ENCODE measurements at regions not wholly inside any gene's neighbourhood (a gene's known extent, or its start where the extent isn't known, plus 50 kb on each side); places are given as distances from the start of the nearest gene placed in this dataset.

DNA sequence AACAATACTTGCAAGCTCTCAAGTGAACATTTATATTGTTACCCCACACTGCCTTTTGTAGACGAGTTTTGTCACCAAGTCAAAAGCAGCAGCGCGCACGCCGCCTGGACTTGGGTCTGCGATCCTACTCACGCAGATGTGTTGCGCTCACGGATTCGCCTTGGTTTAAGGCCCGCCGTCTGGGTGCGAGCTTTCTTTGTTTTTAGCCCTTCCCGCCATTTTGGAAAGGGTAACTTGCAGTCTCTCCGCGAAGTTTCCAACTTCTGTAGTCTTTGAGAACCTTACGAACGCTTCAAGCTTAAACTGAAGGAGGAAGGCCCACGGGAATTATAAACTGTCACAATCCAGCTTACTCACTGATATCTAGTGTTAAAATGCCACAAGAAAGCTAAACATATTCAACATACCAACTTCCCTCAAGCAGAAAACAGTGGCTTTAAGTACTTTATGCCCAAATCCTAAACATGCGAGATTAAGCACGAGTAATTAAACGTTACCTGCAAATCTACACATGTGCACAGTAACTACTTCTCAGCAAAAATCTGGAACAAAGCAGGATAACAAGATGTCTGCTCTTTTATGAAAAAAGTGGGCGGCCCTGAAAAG lies 80.4 kb upstream of the BTN3A2 start:
- DNase-seq (ENCODE audit: low read depth in 2 of 3, low spot score in 1 of 3) = peak in 2 of 3 donors; percentile 30 to 47

DNA sequence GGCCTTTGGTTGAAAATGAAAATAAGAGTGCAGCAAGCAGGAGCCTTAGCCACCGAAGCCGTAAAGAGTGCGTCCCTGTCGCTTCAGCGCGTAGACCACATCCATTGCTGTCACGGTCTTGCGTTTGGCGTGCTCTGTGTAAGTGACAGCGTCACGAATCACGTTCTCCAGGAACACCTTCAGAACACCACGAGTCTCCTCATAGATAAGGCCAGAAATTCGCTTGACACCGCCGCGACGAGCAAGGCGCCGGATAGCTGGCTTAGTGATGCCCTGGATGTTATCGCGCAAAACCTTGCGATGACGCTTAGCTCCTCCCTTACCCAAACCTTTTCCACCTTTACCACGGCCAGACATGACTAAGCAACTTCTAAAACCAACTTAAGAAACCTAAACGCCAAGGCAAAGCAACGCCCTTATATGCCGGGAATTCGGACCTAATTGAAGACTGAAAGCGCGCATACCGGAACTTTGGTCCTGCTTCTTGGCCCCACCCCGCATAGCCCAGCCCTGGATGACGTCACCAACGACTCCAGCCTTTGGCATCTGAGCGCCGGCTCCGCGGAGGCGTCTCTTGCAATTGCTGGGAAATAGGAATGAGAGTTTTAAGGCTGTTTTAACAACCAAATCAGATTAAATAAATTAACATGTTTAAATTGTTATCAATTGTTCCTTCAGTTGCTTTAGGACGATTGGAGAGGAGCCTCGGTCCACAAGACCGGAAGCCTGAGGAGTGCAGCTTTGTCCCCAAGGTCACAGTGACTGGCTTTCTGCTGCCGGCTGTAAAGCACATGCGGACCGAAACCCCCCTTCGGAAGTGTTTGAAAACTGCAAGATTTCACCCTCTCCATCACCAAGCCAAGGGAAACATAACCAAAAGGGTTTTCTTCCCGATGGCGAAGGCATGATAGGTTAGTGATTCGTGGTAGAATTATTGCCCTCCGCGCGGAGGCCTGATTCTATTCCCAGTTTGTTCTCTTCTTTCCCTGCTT lies 79.6 kb upstream of the BTN3A2 start:
- peak; percentile 92 to 98 (median 96) for DNase-seq (ENCODE audit: low read depth in 2 of 3, low spot score in 1 of 3)

- peak; percentile 49 to 80 (median 53) for DNase-seq (ENCODE audit: low read depth in 2 of 3, low spot score in 1 of 3)
Measured at GRCh38 chr6:26286168-26286877, 78.7 kb upstream of the BTN3A2 start.

DNA sequence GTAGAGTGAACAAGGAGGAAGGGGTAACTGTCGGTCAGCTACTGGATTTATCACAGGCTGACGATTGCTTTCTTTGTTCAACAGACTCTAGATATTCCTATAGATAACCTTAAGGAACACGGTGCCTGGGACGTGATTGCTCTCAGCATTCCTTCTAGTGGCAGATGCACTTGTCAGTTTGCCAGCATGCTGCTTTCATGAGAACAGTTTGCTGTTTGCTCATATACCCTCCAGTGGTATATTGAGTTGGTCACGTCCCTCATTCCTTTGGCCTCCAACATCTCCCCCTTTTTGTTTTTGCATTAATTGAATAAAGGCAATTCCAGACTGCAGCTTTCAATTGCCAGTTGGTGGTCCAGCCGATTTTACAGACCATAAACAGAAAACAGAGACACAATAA lies 76.8 kb upstream of the BTN3A2 start:
- DNase-seq (ENCODE audit: low read depth in 2 of 3, low spot score in 1 of 3) = no peak

DNA sequence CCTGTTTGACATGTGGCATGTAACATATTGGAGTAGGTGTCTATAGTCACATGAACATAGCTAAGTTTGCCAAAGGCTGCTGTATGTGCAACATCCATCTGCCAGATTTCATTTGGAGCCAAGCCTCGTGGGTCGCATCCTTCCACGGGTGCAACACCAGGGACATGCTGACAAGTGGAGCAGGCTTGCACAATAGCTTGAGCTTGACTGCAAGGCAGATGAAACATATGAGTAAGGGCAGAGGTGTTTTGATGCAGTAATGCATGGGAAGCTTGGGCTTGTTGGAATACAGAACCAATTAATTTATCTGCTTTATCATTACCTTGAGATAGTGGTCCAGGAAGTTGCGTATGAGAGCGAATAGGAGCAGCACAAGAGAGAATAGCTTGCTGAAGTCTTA lies 74.1 kb upstream of the BTN3A2 start:
- no peak for DNase-seq (ENCODE audit: low read depth in 2 of 3, low spot score in 1 of 3)

DNA sequence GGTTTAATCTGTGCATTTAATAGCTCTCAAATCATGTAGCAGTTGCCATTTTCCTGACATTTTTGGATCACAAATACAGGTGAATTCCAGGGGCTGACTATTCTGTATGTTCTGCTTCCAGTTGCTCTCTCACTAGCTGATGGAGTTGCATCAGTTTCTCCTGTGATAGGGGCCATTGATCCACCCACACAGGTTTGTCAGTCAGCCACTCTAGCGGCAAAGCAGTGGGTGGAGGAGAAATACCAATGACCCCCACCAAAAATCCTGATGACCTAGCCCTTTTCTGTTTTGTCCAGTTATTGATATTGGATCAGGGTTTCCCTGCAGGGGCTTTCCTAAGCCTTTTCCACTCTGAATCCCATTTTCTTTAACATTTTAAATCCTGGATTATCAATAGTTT lies 72.3 kb upstream of the BTN3A2 start:
- no peak for DNase-seq (ENCODE audit: low read depth in 2 of 3, low spot score in 1 of 3)

DNA sequence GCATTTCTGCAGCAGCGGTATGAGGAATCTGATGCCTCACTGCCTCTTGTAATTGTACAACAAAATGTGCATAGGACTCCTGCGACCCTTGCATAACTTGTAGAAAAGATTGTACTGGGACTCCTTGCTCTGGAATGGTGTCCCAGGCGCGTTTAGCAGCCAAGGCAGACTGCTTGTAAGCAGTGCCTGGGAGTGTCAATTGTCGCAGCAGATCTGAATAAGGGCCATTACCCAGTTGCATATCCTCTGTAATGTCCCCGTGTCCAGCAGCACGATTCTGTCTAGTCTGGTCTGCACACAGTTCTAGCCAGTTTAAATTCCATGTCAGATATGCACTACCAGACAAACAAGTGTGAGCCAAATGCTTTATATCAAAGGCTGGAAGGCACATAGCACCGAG lies 70.7 kb upstream of the BTN3A2 start:
- DNase-seq (ENCODE audit: low read depth in 2 of 3, low spot score in 1 of 3) = no peak

DNA sequence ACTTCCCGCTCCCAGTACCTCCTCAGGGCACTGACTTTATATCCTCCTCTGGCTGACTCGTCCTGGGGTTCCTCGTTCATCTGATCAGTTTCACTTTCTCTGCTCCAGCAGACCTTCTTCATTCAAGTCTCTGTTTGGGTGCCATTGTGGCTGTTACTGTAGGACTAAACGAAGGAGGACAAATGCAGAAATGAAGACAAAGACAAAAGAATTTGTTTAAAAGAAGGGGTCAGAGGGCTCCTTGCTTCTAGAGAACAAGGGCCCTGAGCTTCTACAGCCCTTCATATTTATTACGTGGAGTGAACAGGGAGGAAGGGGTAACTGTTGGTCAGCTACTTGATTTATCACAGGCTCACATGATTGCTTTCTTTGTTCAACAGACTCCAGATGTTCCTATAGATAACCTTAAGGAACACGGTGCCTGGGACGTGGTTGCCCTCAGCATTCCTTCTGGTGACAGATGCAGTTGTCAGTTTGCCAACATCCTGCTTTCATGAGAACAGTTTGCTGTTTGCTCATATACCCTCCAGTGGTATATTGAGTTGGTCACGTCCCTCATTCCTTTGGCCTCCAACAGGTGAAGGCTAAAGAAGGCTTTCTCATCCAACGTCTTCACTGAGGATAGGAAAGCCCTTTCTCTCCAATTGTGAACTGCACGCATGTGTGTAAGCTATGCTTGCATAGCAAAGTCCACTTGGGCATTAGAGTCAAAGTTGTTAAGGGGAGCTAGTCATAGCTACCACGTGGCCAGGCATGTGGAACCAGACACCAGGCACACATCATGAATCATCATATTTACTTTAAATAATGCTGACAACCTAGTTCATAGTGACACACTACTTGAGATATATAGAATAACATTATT lies 69.1 kb upstream of the BTN3A2 start:
- DNase-seq (ENCODE audit: low read depth in 2 of 3, low spot score in 1 of 3) = no peak

GRCh38 chr6:26296556-26296856 lies 68.5 kb upstream of the BTN3A2 start:
- DNase-seq (ENCODE audit: low read depth in 2 of 3, low spot score in 1 of 3) = no peak

- no peak for DNase-seq (ENCODE audit: low read depth in 2 of 3, low spot score in 1 of 3)
Measured at GRCh38 chr6:26296857-26297648, 67.9 kb upstream of the BTN3A2 start.

GRCh38 chr6:26299286-26300042 lies 65.5 kb upstream of the BTN3A2 start:
- DNase-seq (ENCODE audit: low read depth in 2 of 3, low spot score in 1 of 3) = no peak

DNA sequence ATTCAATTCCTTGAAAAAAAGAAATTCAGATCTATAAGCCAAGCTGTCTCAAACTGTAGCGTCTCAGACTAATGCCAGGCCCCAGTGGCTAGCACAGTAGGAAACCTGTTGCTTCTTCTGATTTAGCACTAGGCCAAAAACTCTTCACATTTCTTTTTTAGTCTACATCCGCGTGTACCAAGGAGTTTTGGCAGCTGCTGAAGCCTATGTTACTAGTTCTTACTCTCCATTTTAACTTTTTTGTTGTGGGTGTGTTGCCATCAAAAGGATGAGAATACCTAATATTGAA lies 65.0 kb upstream of the BTN3A2 start:
- no peak for DNase-seq (ENCODE audit: low read depth in 2 of 3, low spot score in 1 of 3)

- DNase-seq (ENCODE audit: low read depth in 2 of 3, low spot score in 1 of 3) = no peak
Measured at GRCh38 chr6:26300359-26300758, 64.6 kb upstream of the BTN3A2 start.

DNA sequence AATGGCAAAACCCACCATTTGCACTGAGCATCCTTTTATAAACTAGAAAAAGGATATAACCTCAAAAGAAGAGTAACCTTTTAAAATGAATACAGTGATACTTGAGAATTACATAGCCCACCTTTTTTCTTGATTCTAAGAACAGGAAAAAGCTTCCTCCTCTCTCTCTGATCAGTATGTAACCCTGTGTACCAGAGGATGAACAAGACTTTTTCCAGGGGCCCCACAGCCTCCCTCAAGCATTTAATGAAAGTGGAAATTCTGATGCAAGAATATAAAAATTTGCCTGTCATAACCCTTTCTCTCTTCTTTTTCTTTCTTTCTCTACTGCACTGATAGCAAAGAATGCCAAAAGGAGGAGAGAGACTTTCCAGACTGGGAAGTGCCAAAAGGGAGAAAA lies 64.2 kb upstream of the BTN3A2 start:
- DNase-seq (ENCODE audit: low read depth in 2 of 3, low spot score in 1 of 3) = no peak

DNA sequence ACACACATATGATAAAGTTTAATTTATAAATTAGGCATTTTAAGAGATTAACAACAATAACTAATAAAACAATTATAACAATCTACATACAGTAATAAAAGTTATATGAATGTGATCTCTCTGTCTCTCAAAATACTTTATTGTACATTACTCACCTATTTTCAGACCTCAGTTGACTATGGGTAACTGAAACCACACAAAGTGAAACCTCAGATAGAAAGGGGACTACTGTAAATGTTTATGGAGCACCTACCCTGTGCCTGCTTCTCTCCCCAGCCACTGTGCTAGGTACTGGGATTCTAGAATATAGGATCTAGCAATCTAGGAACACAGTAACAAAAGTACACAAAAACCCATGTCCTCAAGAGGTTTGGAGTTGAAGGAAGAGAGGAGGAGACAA lies 63.4 kb upstream of the BTN3A2 start:
- no peak for DNase-seq (ENCODE audit: low read depth in 2 of 3, low spot score in 1 of 3)

DNA sequence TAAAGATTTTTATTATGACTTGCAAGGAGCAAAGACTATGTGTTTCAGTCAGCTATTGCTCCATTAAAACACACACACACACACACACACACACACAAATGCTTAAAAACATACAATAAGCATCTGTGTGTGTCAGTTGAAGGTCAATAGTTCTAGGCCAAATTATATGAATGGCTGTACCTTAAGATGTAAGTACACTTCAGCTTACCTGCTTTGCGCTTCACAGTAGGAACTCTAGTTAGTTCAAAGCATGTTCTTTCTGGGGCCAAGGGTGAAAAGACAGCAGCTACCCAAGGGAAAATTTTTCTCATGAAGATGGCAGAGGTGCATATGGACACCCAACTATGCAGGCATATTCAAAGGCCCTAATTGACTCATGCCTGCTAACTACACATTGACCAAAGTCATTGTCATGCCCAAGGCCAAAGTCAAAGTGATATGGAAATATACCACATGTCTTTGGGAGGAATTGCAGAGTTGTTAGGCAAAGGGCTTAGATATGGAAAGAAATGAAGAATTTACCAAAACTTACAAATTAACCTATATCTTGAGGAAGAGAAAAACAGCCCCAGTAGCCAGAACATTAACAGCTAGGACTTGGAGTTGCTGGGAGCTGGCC lies 61.9 kb upstream of the BTN3A2 start:
- no peak for DNase-seq (ENCODE audit: low read depth in 2 of 3, low spot score in 1 of 3)

DNA sequence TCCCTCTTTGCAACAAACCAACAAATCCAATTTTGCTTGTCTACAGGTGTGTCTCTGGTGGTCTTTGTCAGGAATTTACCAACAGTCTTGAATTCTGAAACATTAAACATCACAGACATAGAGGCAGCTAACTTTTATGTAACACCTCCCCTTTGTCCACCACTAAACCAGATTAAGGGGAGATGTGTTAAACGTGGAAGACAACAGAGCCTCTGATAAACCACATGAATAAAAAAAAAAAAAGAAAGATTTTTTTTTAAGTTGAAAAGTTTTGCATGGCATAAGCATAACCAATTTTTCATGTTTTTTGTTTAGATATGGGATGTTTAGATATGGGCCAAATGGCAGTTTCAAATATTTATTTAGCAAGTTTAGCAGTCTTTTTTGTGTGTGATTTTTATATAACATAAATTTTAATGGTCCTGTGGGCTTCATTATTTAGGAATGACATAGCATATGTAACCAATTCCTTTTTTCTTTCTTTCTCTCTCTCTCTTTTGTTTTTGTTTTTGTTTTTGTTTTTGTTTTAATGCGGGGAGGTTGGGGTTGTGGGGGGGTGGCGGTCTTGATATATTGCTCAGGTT lies 60.7 kb upstream of the BTN3A2 start:
- DNase-seq (ENCODE audit: low read depth in 2 of 3, low spot score in 1 of 3) = no peak

- peak in 2 of 3 donors; percentile 67 to 83 for DNase-seq (ENCODE audit: low read depth in 2 of 3, low spot score in 1 of 3)
Measured at GRCh38 chr6:26304797-26305640, 60.0 kb upstream of the BTN3A2 start.
